GM12878 (cell line): ENCODE measurements at regions not wholly inside any gene's neighbourhood (a gene's known extent, or its start where the extent isn't known, plus 50 kb on each side); places are given as distances from the start of the nearest gene placed in this dataset.

ENCODE experiments used
- BCLAF1 ChIP-seq: fragments of 450-650 bp; IDR thresholded peaks from 2 replicates; pipeline ENCODE4 v1.6.1; 2017; ENCODE audit warnings: antibody characterized with exemption, mild to moderate bottlenecking, moderate library complexity
- EED ChIP-seq: sonication (generic); IDR thresholded peaks from 2 replicates; pipeline ENCODE4 v1.6.1; 2016; ENCODE audit warnings: antibody characterized with exemption, low read depth
- GABPA ChIP-seq: IDR thresholded peaks from 2 replicates; pipeline ENCODE4 v1.6.1; 2014; ENCODE audit warnings: antibody characterized with exemption, low read depth, mild to moderate bottlenecking, inconsistent platforms
- MLLT1 ChIP-seq: fragments of 450-650 bp; IDR thresholded peaks from 2 replicates; pipeline ENCODE4 v1.6.1; 2016; ENCODE audit warnings: mild to moderate bottlenecking
- NFYB ChIP-seq: IDR thresholded peaks from 2 replicates; pipeline ENCODE4 v1.6.1; 2011; ENCODE audit warnings: low read depth, mild to moderate bottlenecking, low read length, improper control_type of control experiment, moderate library complexity; ENCODE audit not compliant: insufficient read depth
- RELB ChIP-seq: fragments of 450-650 bp; IDR thresholded peaks from 2 replicates; pipeline ENCODE4 v1.6.1; 2017; ENCODE audit warnings: low read depth, mild to moderate bottlenecking, moderate library complexity
- TCF7 ChIP-seq: IDR thresholded peaks from 2 replicates; pipeline ENCODE4 v1.6.1; 2014; ENCODE audit warnings: antibody characterized with exemption, borderline replicate concordance
- ZNF24 ChIP-seq: fragments of 450-650 bp; IDR thresholded peaks from 2 replicates; pipeline ENCODE4 v1.6.1; 2017; ENCODE audit warnings: antibody characterized with exemption, mild to moderate bottlenecking

GRCh38 chr5:53405396-53405795 lies 75.0 kb upstream of the FST start (continued):
- no peak for TF ChIP-seq RELB
- TF ChIP-seq BCLAF1, result no peak
- no peak for TF ChIP-seq EED
- no peak for TF ChIP-seq ZNF24
- no peak for TF ChIP-seq GABPA
- no peak for TF ChIP-seq MLLT1
- TF ChIP-seq TCF7, result no peak
- no peak for TF ChIP-seq NFYB
